ENCODE measurements at regions not wholly inside any gene's neighbourhood (a gene's known extent, or its start where the extent isn't known, plus 50 kb on each side); places are given as distances from the start of the nearest gene placed in this dataset.

DNA sequence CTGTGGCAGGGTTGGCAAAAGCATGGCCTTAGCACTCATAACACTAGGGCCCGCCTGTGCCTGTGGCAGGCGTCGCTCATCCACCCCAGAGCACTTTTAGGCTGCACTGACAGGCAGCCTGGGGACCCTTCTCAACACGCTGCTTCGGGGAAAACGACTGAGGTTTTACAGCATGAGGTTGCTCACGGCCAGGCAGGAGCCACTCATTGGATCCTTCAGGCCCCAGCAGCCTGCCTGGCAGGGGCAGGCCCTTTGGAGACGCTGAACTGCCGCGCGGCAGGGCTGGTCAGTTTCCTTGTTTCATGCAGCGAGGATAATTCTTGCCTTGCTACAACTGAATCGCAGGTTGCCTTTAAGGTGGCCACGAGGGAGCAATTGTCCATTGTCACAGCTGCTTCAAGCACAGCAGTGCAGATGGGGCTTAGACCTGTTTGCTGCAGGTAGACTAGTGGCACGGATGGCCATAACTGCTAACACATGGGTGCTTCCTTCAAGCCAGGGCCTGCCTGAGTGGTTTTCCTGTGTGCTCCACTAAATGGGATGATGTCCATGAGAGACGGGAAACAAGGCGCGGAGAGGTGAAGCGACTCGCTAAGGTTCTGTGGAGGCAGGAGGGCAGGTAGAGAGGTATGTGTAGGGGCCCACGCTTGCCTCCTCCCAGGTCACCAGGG lies 49.9 kb upstream of the HS6ST1 start:
- TF ChIP-seq, protein P1, sequence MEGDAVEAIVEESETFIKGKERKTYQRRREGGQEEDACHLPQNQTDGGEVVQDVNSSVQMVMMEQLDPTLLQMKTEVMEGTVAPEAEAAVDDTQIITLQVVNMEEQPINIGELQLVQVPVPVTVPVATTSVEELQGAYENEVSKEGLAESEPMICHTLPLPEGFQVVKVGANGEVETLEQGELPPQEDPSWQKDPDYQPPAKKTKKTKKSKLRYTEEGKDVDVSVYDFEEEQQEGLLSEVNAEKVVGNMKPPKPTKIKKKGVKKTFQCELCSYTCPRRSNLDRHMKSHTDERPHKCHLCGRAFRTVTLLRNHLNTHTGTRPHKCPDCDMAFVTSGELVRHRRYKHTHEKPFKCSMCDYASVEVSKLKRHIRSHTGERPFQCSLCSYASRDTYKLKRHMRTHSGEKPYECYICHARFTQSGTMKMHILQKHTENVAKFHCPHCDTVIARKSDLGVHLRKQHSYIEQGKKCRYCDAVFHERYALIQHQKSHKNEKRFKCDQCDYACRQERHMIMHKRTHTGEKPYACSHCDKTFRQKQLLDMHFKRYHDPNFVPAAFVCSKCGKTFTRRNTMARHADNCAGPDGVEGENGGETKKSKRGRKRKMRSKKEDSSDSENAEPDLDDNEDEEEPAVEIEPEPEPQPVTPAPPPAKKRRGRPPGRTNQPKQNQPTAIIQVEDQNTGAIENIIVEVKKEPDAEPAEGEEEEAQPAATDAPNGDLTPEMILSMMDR (conservative IDR thresholded peaks at IDR 0.05 in 1 of 2, IDR thresholded peaks at IDR 0.05 in 1 of 2; ENCODE audit: low read depth in 1 of 2, low read length in 2 of 2), result no peak
- TF ChIP-seq EZH2 (IDR thresholded peaks at IDR 0.05; ENCODE audit: low read length, missing control alignments), result no peak
